H1 (cell line): ENCODE measurements at regions not wholly inside any gene's neighbourhood (a gene's known extent, or its start where the extent isn't known, plus 50 kb on each side); places are given as distances from the start of the nearest gene placed in this dataset.

Experiments used
- CTCF ChIA-PET: fragments of 300-600 bp; sonication (Branson Sonifier 250); formaldehyde crosslinking; loops from one replicate; lab custom pipeline; 2021; ENCODE audit not compliant: partially characterized antibody; lab: Charles Lee
- POLR2A ChIA-PET: fragments of 300-600 bp; sonication (Branson Sonifier 250); formaldehyde crosslinking; loops from one replicate; lab custom pipeline; 2021; ENCODE audit warnings: inconsistent platforms; ENCODE audit not compliant: partially characterized antibody; lab: Charles Lee
- DNase-seq, 2 experiments: peaks; one replicate each; pipeline versions ENCODE4 v3.0.0 to v3.0.0-alpha.2; 2010 to 2022; ENCODE audit warnings: low spot score in 2 of 2, low read depth in 1 of 2, mixed read lengths in 1 of 2
- FAIRE-seq: peaks from 2 replicates; lab custom pipeline; 2011; peaks lifted over from hg19 to GRCh38; lab: Jason Lieb, UNC
- H2AFZ ChIP-seq: 2 replicates; pipeline ENCODE4 v1.8.1; 2012; ENCODE audit warnings: low read length, inconsistent platforms
- H2AK5ac ChIP-seq: 2 replicates; pipeline ENCODE4 v1.6.1; 2013; ENCODE audit warnings: low read depth, low read length
- H2BK120ac ChIP-seq: replicated peaks from 2 replicates; pipeline ENCODE3; 2013; ENCODE audit warnings: low read depth, low read length, inconsistent platforms
- H2BK12ac ChIP-seq: 2 replicates; pipeline ENCODE4 v1.6.1; 2013; ENCODE audit warnings: low read depth, low read length
- H2BK15ac ChIP-seq: 2 replicates; pipeline ENCODE4 v1.6.1; 2013; ENCODE audit warnings: low read length
- H2BK20ac ChIP-seq: 2 replicates; pipeline ENCODE4 v1.6.1; 2013; ENCODE audit warnings: low read length
- H2BK5ac ChIP-seq: 2 replicates; pipeline ENCODE4 v1.6.1; 2013; ENCODE audit warnings: low read depth, low read length
- H3K14ac ChIP-seq: 2 replicates; pipeline ENCODE4 v1.6.1; 2013; ENCODE audit warnings: inconsistent platforms; ENCODE audit not compliant: insufficient read length
- H3K18ac ChIP-seq: 2 replicates; pipeline ENCODE4 v1.6.1; 2013; ENCODE audit warnings: low read length; ENCODE audit errors: extremely low read depth
- H3K23ac ChIP-seq: 2 replicates; pipeline ENCODE4 v1.6.1; 2013; ENCODE audit warnings: inconsistent platforms; ENCODE audit not compliant: insufficient read length
- H3K23me2 ChIP-seq: 2 replicates; pipeline ENCODE4 v1.6.1; 2013; ENCODE audit warnings: low read depth, low read length
- H3K27ac ChIP-seq: 2 replicates; pipeline ENCODE4 v1.6.1; 2011; ENCODE audit warnings: low read depth, low read length, inconsistent platforms
- H3K27me3 ChIP-seq, 4 experiments: replicated peaks in 1 of 4; 1 replicate in 1 of 4; 2 replicates in 3 of 4; pipeline versions ENCODE4 v1.6.1 to v1.8.1; 2011 to 2013; ENCODE audit warnings: low read length in 3 of 4, mild to moderate bottlenecking in 3 of 4, inconsistent platforms in 2 of 4, mixed read lengths in 2 of 4, moderate library complexity in 1 of 4; ENCODE audit not compliant: control insufficient read depth in 3 of 4, insufficient read depth in 3 of 4; ENCODE audit errors: extremely low read depth in 1 of 4
- H3K36me3 ChIP-seq, 4 experiments: 2 replicates each; pipeline versions ENCODE4 v1.6.1 to v1.8.1; 2011 to 2013; ENCODE audit warnings: mild to moderate bottlenecking in 4 of 4, low read length in 3 of 4, moderate library complexity in 2 of 4, control low read depth in 1 of 4, inconsistent platforms in 1 of 4; ENCODE audit not compliant: insufficient read depth in 4 of 4, control insufficient read depth in 2 of 4
- H3K4ac ChIP-seq: replicated peaks from 2 replicates; pipeline ENCODE3; 2013; ENCODE audit warnings: low read length, low read depth, mixed read lengths, inconsistent platforms; ENCODE audit not compliant: insufficient read length
- H3K4me1 ChIP-seq, 4 experiments: replicated peaks in 1 of 4; 1 replicate in 1 of 4; 2 replicates in 3 of 4; pipeline versions ENCODE4 v1.6.1 to v1.8.1; 2011 to 2013; ENCODE audit warnings: low read length in 3 of 4, inconsistent platforms in 2 of 4, mixed read lengths in 1 of 4; ENCODE audit not compliant: insufficient read depth in 4 of 4, control insufficient read depth in 3 of 4
- H3K4me2 ChIP-seq, 2 experiments: 2 replicates each; pipeline versions ENCODE4 v1.6.1 to v1.8.1; 2011 to 2013; ENCODE audit warnings: low read depth in 2 of 2, low read length in 2 of 2, control low read depth in 1 of 2, inconsistent platforms in 1 of 2, mild to moderate bottlenecking in 1 of 2; ENCODE audit not compliant: insufficient read depth in 1 of 2
- H3K4me3 ChIP-seq, 4 experiments: fragments of 200-600, 300-600 bp in 1 of 4; sonication (generic), shearing (Covaris generic), sonication (Bioruptor Twin) in 1 of 4; 2 replicates each; pipeline versions ENCODE4 v1.5.1 to v1.8.1; 2011 to 2016; ENCODE audit warnings: low read length in 4 of 4, low read depth in 3 of 4, control low read depth in 2 of 4, inconsistent platforms in 2 of 4, mild to moderate bottlenecking in 2 of 4, mixed read lengths in 1 of 4, moderate library complexity in 1 of 4; ENCODE audit not compliant: insufficient read depth in 2 of 4; ENCODE audit errors: extremely low read depth in 1 of 4
- H3K56ac ChIP-seq: replicated peaks from 2 replicates; pipeline ENCODE3; 2013; ENCODE audit warnings: low read depth, mild to moderate bottlenecking, mixed read lengths, low read length, inconsistent platforms; ENCODE audit not compliant: insufficient read length
- H3K79me1 ChIP-seq: 2 replicates; pipeline ENCODE4 v1.6.1; 2013; ENCODE audit warnings: low read depth, low read length, control low read depth
- H3K79me2 ChIP-seq, 2 experiments: 2 replicates each; pipeline versions ENCODE4 v1.6.1 to v1.8.1; 2012 to 2013; ENCODE audit warnings: low read length in 2 of 2, mild to moderate bottlenecking in 2 of 2, inconsistent platforms in 1 of 2; ENCODE audit not compliant: insufficient read depth in 2 of 2, control insufficient read depth in 1 of 2
- H3K9ac ChIP-seq, 4 experiments: replicated peaks in 1 of 4; 1 replicate in 1 of 4; 2 replicates in 3 of 4; pipeline versions ENCODE4 v1.6.1 to v1.8.1; 2011 to 2013; ENCODE audit warnings: low read depth in 3 of 4, low read length in 3 of 4, control low read depth in 2 of 4, mild to moderate bottlenecking in 2 of 4, moderate library complexity in 2 of 4, inconsistent platforms in 1 of 4; ENCODE audit errors: extremely low read depth in 1 of 4
- H3K9me3 ChIP-seq, 2 experiments: 2 replicates each; pipeline versions ENCODE4 v1.6.1 to v1.8.1; 2012 to 2013; ENCODE audit warnings: mild to moderate bottlenecking in 2 of 2, moderate library complexity in 2 of 2, control low read depth in 1 of 2, inconsistent platforms in 1 of 2, low read depth in 1 of 2, low read length in 1 of 2, mixed read lengths in 1 of 2; ENCODE audit not compliant: insufficient read depth in 2 of 2
- H4K20me1 ChIP-seq, 2 experiments: replicated peaks in 1 of 2; 2 replicates each; pipeline versions ENCODE3 to v1.8.1; 2011 to 2013; ENCODE audit warnings: inconsistent platforms in 2 of 2, low read length in 2 of 2, mild to moderate bottlenecking in 1 of 2; ENCODE audit not compliant: insufficient read depth in 2 of 2, control insufficient read depth in 1 of 2
- H4K5ac ChIP-seq: 2 replicates; pipeline ENCODE4 v1.6.1; 2013; ENCODE audit warnings: low read length, low read depth, mixed read lengths, inconsistent platforms; ENCODE audit not compliant: insufficient read length
- H4K8ac ChIP-seq: 2 replicates; pipeline ENCODE4 v1.8.0; 2013; ENCODE audit warnings: mild to moderate bottlenecking, moderate library complexity, low read length, inconsistent platforms; ENCODE audit not compliant: insufficient read depth; ENCODE audit errors: extremely low read depth
- H4K91ac ChIP-seq: replicated peaks from 2 replicates; pipeline ENCODE3; 2013; ENCODE audit warnings: low read length, mixed read lengths, inconsistent platforms; ENCODE audit not compliant: insufficient read length
- SP2 ChIP-seq: IDR thresholded peaks from 2 replicates; pipeline ENCODE4 v1.6.1; 2012; ENCODE audit warnings: mild to moderate bottlenecking, low read length, inconsistent platforms
- WGBS, 2 experiments: shearing (Covaris generic) in 1 of 2; methylation state at CpG; one replicate each; pipeline versions ENCODE4 v1.1.6 to v1.1.7; 2013 to 2015; ENCODE audit warnings: low lambda C conversion rate in 2 of 2, mixed read lengths in 2 of 2, inconsistent platforms in 1 of 2, low coverage in 1 of 2, missing lambda C conversion rate in 1 of 2; ENCODE audit not compliant: insufficient replicate concordance in 2 of 2, insufficient coverage in 1 of 2, insufficient read length in 1 of 2; ENCODE audit errors: extremely low coverage in 1 of 2, missing lambda C conversion rate in 1 of 2; 5-methylcytosine and 5-hydroxymethylcytosine counted together

- no peak for TF ChIP-seq SP2
- Histone ChIP-seq H2BK20ac (no peak overlapping the region), H3K23ac (no peak overlapping the region), H3K4me1 (peaks cover 0 to 15% (median 5%) of the 10 kb centered on the region in 4 experiments; a peak in 4 of 7 replicates), H3K9me3 (no peaks in the 10 kb centered on the region), H2AK5ac (no peak overlapping the region), H2BK5ac (no peak overlapping the region), H4K20me1 (no peaks in the 10 kb centered on the region), H3K4me2 (no peak overlapping the region), H2AFZ (no peak overlapping the region), H2BK120ac (no peak overlapping the region), H2BK15ac (no peak overlapping the region), H3K36me3 (no peaks in the 10 kb centered on the region), H3K23me2 (no peaks in the 10 kb centered on the region), H4K91ac (no peak overlapping the region), H3K4ac (no peak overlapping the region), H4K8ac (no peak overlapping the region), H3K56ac (no peak overlapping the region), H2BK12ac (no peak overlapping the region), H3K27me3 (no peaks in the 10 kb centered on the region; a peak in 1 of 7 replicates), H3K4me3 (no peak overlapping the region), H3K18ac (no peak overlapping the region), H3K14ac (no peak overlapping the region), H3K79me2 (no peaks in the 10 kb centered on the region), H4K5ac (no peak overlapping the region), H3K9ac (no peak overlapping the region), H3K27ac (no peak overlapping the region), H3K79me1 (no peaks in the 10 kb centered on the region)
- ChIA-PET POLR2A (no interaction called here), CTCF (interaction anchor here (0.6 to 2.3 kb wide), 41 partner anchors 8 to 381 kb away, joined by 3 to 24 read pairs (median 4); partner anchors contain the start of gene B3GNT2)
- WGBS, 2 experiments = 85% methylated on average over 8 of the region's 8 CpGs; no CpG with 5 or more reads in 1 of the 2 experiments
- no peak for FAIRE-seq
- no peak for DNase-seq
Measured at GRCh38 chr2:62296832-62297623, 101.1 kb downstream of the B3GNT2 start.
